ENCODE measurements at regions not wholly inside any gene's neighbourhood (a gene's known extent, or its start where the extent isn't known, plus 50 kb on each side); places are given as distances from the start of the nearest gene placed in this dataset.

- no peaks in the 10 kb centered on the region for H3K9me2 ChIP-seq (ENCODE audit: insufficient read depth, low read length)
- H3K9ac ChIP-seq (ENCODE audit: low read length) = no peak overlapping the region
- no peaks in the 10 kb centered on the region for H3K9me3 ChIP-seq (ENCODE audit: low read length)
- H3K27me3 ChIP-seq (ENCODE audit: insufficient read depth, low read depth, low read length) = no peaks in the 10 kb centered on the region
- H3K4me3 ChIP-seq (ENCODE audit: low read length) = no peak overlapping the region
- no peak overlapping the region for H3K4me2 ChIP-seq (ENCODE audit: low read length)
- no peaks in the 10 kb centered on the region for H3K79me2 ChIP-seq (replicated peaks; ENCODE audit: insufficient read depth, low read length)
- no peak for TF ChIP-seq TAF1 (IDR thresholded peaks at IDR 0.05; ENCODE audit: low read depth)
- no peaks in the 10 kb centered on the region for H3F3A ChIP-seq (ENCODE audit: insufficient read depth, low read length, poor library complexity, severe bottlenecking)
- no peaks in the 10 kb centered on the region for H4K20me1 ChIP-seq (ENCODE audit: insufficient read depth)
- no peak overlapping the region for H2AFZ ChIP-seq (ENCODE audit: low read depth, low read length)
- no peak overlapping the region for H3K27ac ChIP-seq (ENCODE audit: low read length)
- no peaks in the 10 kb centered on the region for H3K36me3 ChIP-seq (ENCODE audit: insufficient read depth, low read length)
These were observed 82.7 kb downstream of the FOXB1 start for GRCh38 chr15:60086681-60087429.

- TF ChIP-seq EP300 (conservative IDR thresholded peaks at IDR 0.05; ENCODE audit: poor library complexity, severe bottlenecking) (no peak), EZH2 (IDR thresholded peaks at IDR 0.05; ENCODE audit: borderline replicate concordance, insufficient read depth, low read length, poor library complexity, severe bottlenecking) (no peak), POLR2AphosphoS5 (IDR thresholded peaks at IDR 0.05) (no peak), RAD21 (conservative IDR thresholded peaks at IDR 0.05) (no peak), CTCF (IDR thresholded peaks at IDR 0.05; ENCODE audit: poor library complexity, severe bottlenecking) (no peak), MXI1 (conservative IDR thresholded peaks at IDR 0.05; ENCODE audit: poor library complexity, severe bottlenecking) (no peak), SMC3 (conservative IDR thresholded peaks at IDR 0.05; ENCODE audit: poor library complexity) (no peak), TAF1 (IDR thresholded peaks at IDR 0.05; ENCODE audit: low read depth) (no peak), REST (IDR thresholded peaks at IDR 0.05; ENCODE audit: borderline replicate concordance) (no peak)
- Histone ChIP-seq H3K36me3 (ENCODE audit: insufficient read depth, low read length) (no peaks in the 10 kb centered on the region), H3K27ac (ENCODE audit: low read length) (no peak overlapping the region), H3K27me3 (ENCODE audit: insufficient read depth, low read depth, low read length) (no peaks in the 10 kb centered on the region), H3K9me3 (ENCODE audit: low read length) (no peaks in the 10 kb centered on the region), H4K20me1 (ENCODE audit: insufficient read depth) (no peaks in the 10 kb centered on the region), H2AFZ (ENCODE audit: low read depth, low read length) (no peak overlapping the region), H3K4me2 (ENCODE audit: low read length) (no peak overlapping the region), H3K9me2 (ENCODE audit: insufficient read depth, low read length) (no peaks in the 10 kb centered on the region), H3K79me2 (replicated peaks; ENCODE audit: insufficient read depth, low read length) (no peaks in the 10 kb centered on the region), H3K4me3 (ENCODE audit: low read length) (no peak overlapping the region), H3F3A (ENCODE audit: insufficient read depth, low read length, poor library complexity, severe bottlenecking) (no peaks in the 10 kb centered on the region), H3K9ac (ENCODE audit: low read length) (no peak overlapping the region)
These were observed 83.5 kb downstream of the FOXB1 start for GRCh38 chr15:60087561-60087960.

Data from neural cell (in vitro differentiated cells).